ENCODE measurements at regions not wholly inside any gene's neighbourhood (a gene's known extent, or its start where the extent isn't known, plus 50 kb on each side); places are given as distances from the start of the nearest gene placed in this dataset.

DNA sequence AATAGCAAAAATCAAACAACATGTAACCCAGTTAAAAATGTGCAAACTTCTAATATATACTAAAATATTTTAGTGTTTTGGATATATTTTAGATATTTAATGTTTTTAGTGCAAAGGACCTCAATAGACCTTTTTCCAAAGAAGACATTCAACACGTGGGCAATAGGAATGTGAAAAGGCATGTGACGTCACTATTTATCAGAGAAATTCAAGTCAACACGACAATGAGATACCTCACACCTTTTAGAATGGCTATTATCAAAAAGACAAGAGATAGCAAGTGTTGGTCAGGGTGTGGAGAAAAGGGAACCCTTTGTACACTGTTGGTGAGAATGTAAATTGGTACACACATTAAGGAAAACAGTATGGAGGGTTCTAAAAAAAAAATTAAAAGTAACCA lies 115.6 kb upstream of the FAM47B start:
- TF ChIP-seq CTCF (IDR thresholded peaks at IDR 0.05; ENCODE audit: poor library complexity) (no peak), EZH2 (IDR thresholded peaks at IDR 0.05; ENCODE audit: borderline replicate concordance) (no peak)
